Gastrocnemius medialis (tissue), 4 donors: ENCODE measurements at regions not wholly inside any gene's neighbourhood (a gene's known extent, or its start where the extent isn't known, plus 50 kb on each side); places are given as distances from the start of the nearest gene placed in this dataset.

Experiments used
- POLR2A ChIP-seq, 2 donors: fragments of 450-650 bp; IDR thresholded peaks; one replicate each; pipeline ENCODE4 v1.6.1; 2017; ENCODE audit warnings: antibody characterized with exemption in 2 of 2, mild to moderate bottlenecking in 2 of 2, moderate library complexity in 2 of 2
- TF ChIP-seq, protein P1 (sequence below), 5 experiments: fragments of 450-650 bp in 3 of 5; fragments of 200-600 bp in 2 of 5; sonication (generic) in 2 of 5; IDR thresholded peaks in 4 of 5; conservative IDR thresholded peaks in 1 of 5; 1 replicate in 4 of 5; 2 replicates in 1 of 5; pipeline ENCODE4 v1.5.1; 2016 to 2019; ENCODE audit warnings: antibody characterized with exemption in 5 of 5, mild to moderate bottlenecking in 3 of 5, moderate library complexity in 3 of 5

- TF ChIP-seq, protein P1, sequence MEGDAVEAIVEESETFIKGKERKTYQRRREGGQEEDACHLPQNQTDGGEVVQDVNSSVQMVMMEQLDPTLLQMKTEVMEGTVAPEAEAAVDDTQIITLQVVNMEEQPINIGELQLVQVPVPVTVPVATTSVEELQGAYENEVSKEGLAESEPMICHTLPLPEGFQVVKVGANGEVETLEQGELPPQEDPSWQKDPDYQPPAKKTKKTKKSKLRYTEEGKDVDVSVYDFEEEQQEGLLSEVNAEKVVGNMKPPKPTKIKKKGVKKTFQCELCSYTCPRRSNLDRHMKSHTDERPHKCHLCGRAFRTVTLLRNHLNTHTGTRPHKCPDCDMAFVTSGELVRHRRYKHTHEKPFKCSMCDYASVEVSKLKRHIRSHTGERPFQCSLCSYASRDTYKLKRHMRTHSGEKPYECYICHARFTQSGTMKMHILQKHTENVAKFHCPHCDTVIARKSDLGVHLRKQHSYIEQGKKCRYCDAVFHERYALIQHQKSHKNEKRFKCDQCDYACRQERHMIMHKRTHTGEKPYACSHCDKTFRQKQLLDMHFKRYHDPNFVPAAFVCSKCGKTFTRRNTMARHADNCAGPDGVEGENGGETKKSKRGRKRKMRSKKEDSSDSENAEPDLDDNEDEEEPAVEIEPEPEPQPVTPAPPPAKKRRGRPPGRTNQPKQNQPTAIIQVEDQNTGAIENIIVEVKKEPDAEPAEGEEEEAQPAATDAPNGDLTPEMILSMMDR (IDR thresholded peaks at IDR 0.05 in 4 of 5, conservative IDR thresholded peaks at IDR 0.05 in 1 of 5) = no peak
- no peak for TF ChIP-seq POLR2A (IDR thresholded peaks at IDR 0.05)
Observed at GRCh38 chr3:103499132-103499900, 1064.5 kb downstream of the ZPLD1 start.
